Breast epithelium (tissue), 4 donors: ENCODE measurements at regions not wholly inside any gene's neighbourhood (a gene's known extent, or its start where the extent isn't known, plus 50 kb on each side); places are given as distances from the start of the nearest gene placed in this dataset.

Experiments
- DNase-seq, 2 donors: peaks; one replicate each; pipeline ENCODE4 v3.0.0-alpha.2; 2019; ENCODE audit warnings: low spot score in 2 of 2
- H3K27ac ChIP-seq, 2 donors: fragments of 200-600 bp; sonication (generic) in 1 of 2; one replicate each; pipeline ENCODE4 v1.5.1; 2016 to 2019; ENCODE audit warnings: mild to moderate bottlenecking in 1 of 2
- H3K27me3 ChIP-seq, 2 donors: fragments of 200-600 bp; sonication (generic) in 1 of 2; one replicate each; pipeline versions ENCODE4 v1.5.1 to v1.6.0; 2017 to 2019; ENCODE audit warnings: control low read depth in 1 of 2, mild to moderate bottlenecking in 1 of 2
- H3K36me3 ChIP-seq: fragments of 200-600 bp; one replicate; pipeline ENCODE4 v1.5.1; 2019
- H3K4me1 ChIP-seq, 2 donors: fragments of 200-600 bp; sonication (generic); one replicate each; pipeline ENCODE4 v1.5.1; 2016 to 2019; ENCODE audit warnings: control low read depth in 1 of 2
- H3K4me3 ChIP-seq, 3 donors: fragments of 200-600 bp; sonication (generic); 1 replicate in 2 of 3; 2 replicates in 1 of 3; pipeline ENCODE4 v1.5.1; 2016 to 2019; ENCODE audit warnings: mild to moderate bottlenecking in 3 of 3, moderate library complexity in 2 of 3
- H3K9me3 ChIP-seq, 2 donors: fragments of 200-600 bp; sonication (generic) in 1 of 2; one replicate each; pipeline ENCODE4 v1.5.1; 2016 to 2019; ENCODE audit warnings: control low read depth in 1 of 2
- CTCF ChIP-seq, 3 donors: fragments of 450-650 bp; IDR thresholded peaks; one replicate each; pipeline ENCODE4 v1.5.1; 2016 to 2017; ENCODE audit warnings: antibody characterized with exemption in 3 of 3, mild to moderate bottlenecking in 3 of 3, moderate library complexity in 3 of 3
- POLR2A ChIP-seq: fragments of 450-650 bp; IDR thresholded peaks from one replicate; pipeline ENCODE4 v1.6.1; 2016; ENCODE audit warnings: antibody characterized with exemption, mild to moderate bottlenecking, moderate library complexity
- POLR2AphosphoS5 ChIP-seq, 3 donors: sonication (generic); formaldehyde crosslinking; IDR thresholded peaks; one replicate each; pipeline ENCODE4 v1.6.1; 2017; ENCODE audit warnings: antibody characterized with exemption in 3 of 3
- intact Hi-C: fragments of 100-400 bp; cut with DNase I; formaldehyde crosslinking; loops from one replicate; pipeline ENCODE4 v1.15.1; 2023; ENCODE audit warnings: low total_unique reads

- no peaks in the 10 kb centered on the region for H3K9me3 ChIP-seq
- no peaks in the 10 kb centered on the region for H3K27me3 ChIP-seq
- H3K27ac ChIP-seq: no peak overlapping the region
- DNase-seq: no peak
- intact Hi-C loops: no loop called here
- H3K4me3 ChIP-seq: no peak overlapping the region
- H3K36me3 ChIP-seq: no peaks in the 10 kb centered on the region
- no peak for TF ChIP-seq POLR2AphosphoS5 (IDR thresholded peaks at IDR 0.05)
- TF ChIP-seq CTCF (IDR thresholded peaks at IDR 0.05): no peak
- H3K4me1 ChIP-seq: no peaks in the 10 kb centered on the region
Observed at GRCh38 chr1:55815745-55816455, 600.7 kb upstream of the USP24 start.

- Histone ChIP-seq H3K36me3 (no peaks in the 10 kb centered on the region), H3K27ac (no peak overlapping the region), H3K27me3 (no peaks in the 10 kb centered on the region), H3K4me1 (no peaks in the 10 kb centered on the region), H3K9me3 (no peaks in the 10 kb centered on the region), H3K4me3 (no peak overlapping the region)
- no peak for TF ChIP-seq CTCF (IDR thresholded peaks at IDR 0.05)
- no peak for TF ChIP-seq POLR2A
- TF ChIP-seq POLR2AphosphoS5 (IDR thresholded peaks at IDR 0.05): no peak
- no peak for DNase-seq
- intact Hi-C loops: no loop called here
Observed at GRCh38 chr1:55814967-55815366, 599.8 kb upstream of the USP24 start.

- no peaks in the 10 kb centered on the region for H3K9me3 ChIP-seq
- intact Hi-C loops: no loop called here
- no peaks in the 10 kb centered on the region for H3K27me3 ChIP-seq
- H3K4me1 ChIP-seq: no peaks in the 10 kb centered on the region
- peak overlapping the region in 1 of 2 donors; percentile 19 for H3K27ac ChIP-seq
- H3K36me3 ChIP-seq: no peaks in the 10 kb centered on the region
- DNase-seq: peak; percentile 52 to 64
- TF ChIP-seq POLR2A (no peak), POLR2AphosphoS5 (IDR thresholded peaks at IDR 0.05) (peak; percentile 70 to 86 (median 80)), CTCF (IDR thresholded peaks at IDR 0.05) (no peak)
- H3K4me3 ChIP-seq: no peak overlapping the region
Observed at GRCh38 chr1:55813618-55814017, 598.5 kb upstream of the USP24 start.

GRCh38 chr1:55812281-55812680 is 597.1 kb upstream of the USP24 start:
- peak overlapping the region in 1 of 2 donors; percentile 22 for H3K27ac ChIP-seq
- DNase-seq: no peak
- intact Hi-C loops: no loop called here

More at GRCh38 chr1:55812281-55812680, 597.1 kb upstream of the USP24 start:
- Histone ChIP-seq H3K4me3 (no peak overlapping the region), H3K9me3 (no peaks in the 10 kb centered on the region), H3K4me1 (no peaks in the 10 kb centered on the region), H3K36me3 (no peaks in the 10 kb centered on the region), H3K27me3 (no peaks in the 10 kb centered on the region)
- TF ChIP-seq CTCF (IDR thresholded peaks at IDR 0.05) (no peak), POLR2A (no peak), POLR2AphosphoS5 (IDR thresholded peaks at IDR 0.05) (no peak)
